Inferior parietal cortex (tissue), 1 donor: ENCODE measurements at regions not wholly inside any gene's neighbourhood (a gene's known extent, or its start where the extent isn't known, plus 50 kb on each side); places are given as distances from the start of the nearest gene placed in this dataset.
"Not testable (repeated sequence)": the region's sequence is repeated elsewhere in the genome, so short reads cannot be mapped to it uniquely, and the experiment has no call there.

Source experiments
- DNase-seq: peaks from one replicate; pipeline ENCODE4 v3.0.0-alpha.2; 2016; ENCODE audit errors: extremely low spot score

DNA sequence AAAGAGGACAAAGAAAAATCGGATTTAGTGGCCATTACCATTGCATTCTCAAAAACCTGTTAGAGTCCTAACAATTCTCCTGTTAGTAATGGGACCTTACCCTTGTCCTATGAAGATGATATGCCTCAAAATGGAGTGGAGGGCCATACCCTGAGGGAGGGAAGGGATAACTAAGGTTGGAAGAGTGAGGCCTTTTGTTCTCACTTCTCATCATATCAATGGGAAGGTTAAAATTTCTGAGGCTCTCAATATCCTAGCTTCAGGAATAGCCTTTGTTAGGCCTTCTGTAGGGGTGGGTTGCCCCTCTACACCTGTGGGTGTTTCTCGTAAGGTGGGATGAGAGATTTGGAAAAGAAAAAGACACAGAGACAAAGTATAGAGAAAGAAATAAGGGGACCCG, 109.4 kb upstream of the SGIP1 start:
- DNase-seq, result not testable (repeated sequence)

DNA sequence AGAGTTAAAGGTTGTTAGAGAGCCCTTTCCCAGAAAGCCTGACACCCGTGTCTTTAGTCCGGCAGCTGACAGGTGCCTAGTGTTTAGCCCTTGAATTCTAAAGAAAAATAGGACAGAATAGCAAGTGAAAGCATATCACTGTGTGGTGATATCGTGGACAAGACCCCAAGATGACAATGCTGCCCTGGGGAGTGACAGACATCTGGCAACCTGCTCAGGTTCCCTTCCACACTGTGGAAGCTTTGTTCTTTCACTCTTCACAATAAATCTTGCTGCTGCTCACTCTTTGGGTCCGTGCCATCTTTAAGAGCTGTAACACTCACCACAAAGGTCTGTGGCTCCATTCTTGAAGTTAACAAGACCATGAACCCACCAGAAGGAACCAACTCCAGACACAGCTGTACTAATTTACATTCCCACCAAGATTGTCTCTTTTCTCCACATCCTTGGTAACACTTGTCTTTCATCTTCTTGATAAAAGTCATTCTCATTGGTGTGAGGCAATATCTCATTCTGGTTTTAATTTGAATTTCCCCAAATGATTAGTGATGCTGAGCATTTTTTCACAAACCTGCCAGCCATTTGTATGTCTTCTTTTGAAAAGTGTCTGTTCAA, 107.6 kb upstream of the SGIP1 start:
- DNase-seq, result no peak

DNA sequence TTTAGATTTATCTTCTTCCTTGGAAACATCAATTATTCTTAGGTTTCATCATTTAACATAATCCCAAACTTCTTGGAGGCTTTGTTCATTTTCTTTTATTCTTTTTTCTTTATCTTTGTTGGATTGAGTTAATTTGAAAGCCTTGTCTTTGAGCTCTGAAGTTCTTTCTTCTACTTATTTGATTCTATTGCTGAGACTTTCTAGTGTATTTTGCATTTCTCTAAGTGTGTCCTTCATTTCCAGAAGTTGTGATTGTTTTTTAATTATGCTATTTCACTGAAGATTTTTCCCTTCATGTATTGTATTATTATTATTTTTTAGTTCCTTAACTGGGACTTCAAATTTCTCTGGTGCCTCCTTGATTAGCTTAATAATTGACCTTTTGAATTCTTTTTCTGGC, 103.1 kb upstream of the SGIP1 start:
- not testable (repeated sequence) for DNase-seq

DNA sequence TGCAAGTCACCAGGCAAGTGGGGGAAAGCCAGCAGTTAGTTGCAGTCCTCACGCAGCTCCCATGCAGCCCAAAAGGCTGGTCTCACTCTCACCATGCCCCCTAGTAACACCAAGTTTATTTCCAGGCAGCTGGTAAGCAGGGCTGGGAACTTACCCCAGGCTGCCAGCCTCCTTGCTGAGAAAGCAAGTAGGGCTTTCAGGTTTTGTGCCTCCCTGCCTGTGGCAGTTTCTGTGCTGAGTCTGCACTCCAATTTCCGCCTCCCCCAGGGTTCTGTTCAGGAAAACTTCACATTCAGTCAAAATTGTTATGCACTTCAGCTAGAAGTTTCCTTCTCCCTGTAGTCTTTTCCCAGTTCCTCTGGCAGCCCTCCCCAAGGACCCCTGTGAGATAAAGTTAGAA, 102.0 kb upstream of the SGIP1 start:
- no peak for DNase-seq

- no peak for DNase-seq
Measured at GRCh38 chr1:66433611-66434010, 100.3 kb upstream of the SGIP1 start.

GRCh38 chr1:66434096-66434495, 99.9 kb upstream of the SGIP1 start:
- DNase-seq, result no peak

DNA sequence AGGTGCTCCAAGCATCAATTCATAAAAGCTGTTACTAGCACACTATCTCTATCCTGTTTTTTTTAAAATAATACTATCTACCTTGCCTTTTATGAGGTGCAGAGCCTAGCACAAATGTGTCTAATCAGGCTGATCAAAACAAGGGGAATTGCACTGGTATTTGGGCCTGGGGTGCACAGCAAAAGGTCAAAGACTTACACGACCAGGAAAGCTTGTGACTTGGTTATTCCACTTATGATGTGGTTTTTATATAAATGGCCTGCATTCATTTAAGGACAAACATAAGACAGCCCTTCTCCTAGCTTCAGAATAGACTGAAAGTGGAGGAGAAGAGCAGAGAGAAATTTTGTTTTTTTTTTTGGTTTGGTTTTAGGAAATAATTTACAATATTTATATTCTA, 98.4 kb upstream of the SGIP1 start:
- DNase-seq, result no peak

DNA sequence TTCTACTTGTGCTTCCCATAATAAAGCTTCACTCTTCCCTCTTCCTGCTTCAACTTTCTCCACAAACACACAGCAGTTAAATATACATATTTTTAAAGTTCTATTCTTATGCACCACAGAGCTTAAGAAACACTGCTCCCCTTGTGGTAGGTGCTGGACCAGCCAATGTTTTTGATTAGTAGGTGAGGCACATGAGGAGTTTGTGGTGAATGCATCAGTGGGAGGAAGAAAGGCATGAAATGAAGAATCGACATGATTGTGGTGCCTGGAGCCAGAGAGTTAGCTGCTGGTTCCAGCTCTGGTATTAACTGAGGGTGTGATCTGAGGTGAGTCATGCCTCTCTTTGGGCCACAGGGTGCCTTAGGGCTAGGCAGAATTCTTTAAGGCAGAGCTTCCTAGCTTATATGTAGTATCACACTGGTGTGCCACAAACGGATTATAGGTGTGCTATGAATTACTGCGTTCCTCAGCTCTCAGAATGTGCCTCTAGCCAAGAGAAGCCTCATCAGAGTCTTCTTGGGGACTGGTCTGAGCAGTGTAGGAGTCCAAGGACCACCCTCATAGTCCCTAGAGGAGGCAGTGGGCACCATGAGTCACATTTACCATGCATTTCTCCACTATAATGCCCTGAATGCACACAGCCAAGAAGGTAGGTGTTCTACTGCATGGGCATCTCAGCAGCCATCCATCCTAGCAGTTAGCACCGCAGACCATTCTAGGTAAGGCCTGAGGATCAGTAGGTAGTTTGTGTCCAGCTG, 97.4 kb upstream of the SGIP1 start:
- no peak for DNase-seq

- DNase-seq, result no peak
Measured at GRCh38 chr1:66437136-66437401, 96.9 kb upstream of the SGIP1 start.

DNA sequence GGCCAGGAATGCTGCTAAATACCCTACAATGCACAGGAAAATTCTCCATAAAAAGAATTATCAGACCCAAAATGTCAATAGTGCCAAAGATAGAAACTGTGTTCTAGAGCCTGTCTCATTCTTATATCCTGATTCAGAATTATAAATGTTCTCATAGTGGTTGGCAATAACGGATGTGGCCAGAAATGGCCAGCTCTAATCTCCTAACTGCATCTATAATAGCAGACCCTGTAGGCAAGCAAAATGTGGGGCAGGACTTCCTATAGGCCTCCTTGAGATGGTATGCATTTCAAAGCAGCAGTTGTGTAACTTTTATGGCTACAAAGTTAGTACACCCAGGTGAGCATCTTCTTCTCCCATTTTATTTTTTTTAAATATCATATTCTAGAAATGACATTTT, 95.9 kb upstream of the SGIP1 start:
- DNase-seq, result no peak

GRCh38 chr1:66438501-66438900, 95.5 kb upstream of the SGIP1 start:
- no peak for DNase-seq

DNA sequence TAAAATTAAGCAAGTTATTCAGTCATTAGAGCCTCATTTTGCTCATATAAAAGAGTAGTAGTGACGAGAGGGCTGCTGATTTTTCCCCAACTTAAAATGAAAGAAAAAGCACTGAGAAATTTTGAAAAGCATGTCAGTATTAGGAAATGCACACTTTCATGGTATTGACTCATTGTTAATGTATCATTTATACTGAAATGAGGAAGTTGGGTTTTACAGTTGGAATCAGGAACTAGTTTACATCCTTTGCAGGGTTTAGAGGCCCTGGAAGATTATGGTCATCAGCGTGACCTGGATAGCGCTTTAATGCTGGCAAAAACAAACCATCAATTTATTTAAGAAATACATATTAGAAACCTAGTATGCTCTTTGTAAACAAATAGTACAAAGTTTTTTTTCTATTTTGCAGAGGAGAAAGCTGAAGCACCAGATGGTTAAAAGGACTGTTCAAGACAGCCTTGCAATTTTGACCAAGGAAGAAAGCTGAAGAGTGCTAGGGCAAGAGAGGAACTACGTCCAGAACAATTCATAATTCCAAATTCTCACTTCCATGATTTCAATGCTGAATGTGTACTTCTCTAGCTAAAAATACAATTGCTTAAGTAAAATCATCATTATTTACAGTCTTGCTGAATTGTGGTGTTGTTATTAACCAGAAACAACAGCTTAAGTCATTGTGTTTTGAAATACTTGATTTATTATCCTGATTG, 94.8 kb upstream of the SGIP1 start:
- no peak for DNase-seq

DNA sequence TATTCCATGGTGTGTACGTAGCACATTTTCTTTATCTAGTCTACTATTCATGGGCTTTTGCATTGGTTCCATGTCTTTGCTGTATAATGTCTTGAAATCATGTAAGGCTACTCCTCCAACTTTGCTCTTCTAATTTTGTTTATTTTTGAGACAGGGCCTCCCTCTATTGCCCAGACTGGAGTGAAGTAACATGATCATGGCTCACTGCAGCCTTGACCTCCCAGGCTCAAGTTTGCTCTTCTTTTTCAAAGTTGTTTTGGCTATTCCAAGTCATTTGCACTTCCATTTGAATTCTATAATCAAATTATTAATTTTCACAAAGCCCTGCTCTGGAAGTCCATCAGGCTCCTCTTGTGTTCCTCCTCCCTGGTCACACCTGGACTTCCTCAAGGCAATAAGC, 90.2 kb upstream of the SGIP1 start:
- no peak for DNase-seq

- DNase-seq, result no peak
Measured at GRCh38 chr1:66444438-66445265, 89.3 kb upstream of the SGIP1 start.

GRCh38 chr1:66445492-66446181, 88.3 kb upstream of the SGIP1 start:
- no peak for DNase-seq

DNA sequence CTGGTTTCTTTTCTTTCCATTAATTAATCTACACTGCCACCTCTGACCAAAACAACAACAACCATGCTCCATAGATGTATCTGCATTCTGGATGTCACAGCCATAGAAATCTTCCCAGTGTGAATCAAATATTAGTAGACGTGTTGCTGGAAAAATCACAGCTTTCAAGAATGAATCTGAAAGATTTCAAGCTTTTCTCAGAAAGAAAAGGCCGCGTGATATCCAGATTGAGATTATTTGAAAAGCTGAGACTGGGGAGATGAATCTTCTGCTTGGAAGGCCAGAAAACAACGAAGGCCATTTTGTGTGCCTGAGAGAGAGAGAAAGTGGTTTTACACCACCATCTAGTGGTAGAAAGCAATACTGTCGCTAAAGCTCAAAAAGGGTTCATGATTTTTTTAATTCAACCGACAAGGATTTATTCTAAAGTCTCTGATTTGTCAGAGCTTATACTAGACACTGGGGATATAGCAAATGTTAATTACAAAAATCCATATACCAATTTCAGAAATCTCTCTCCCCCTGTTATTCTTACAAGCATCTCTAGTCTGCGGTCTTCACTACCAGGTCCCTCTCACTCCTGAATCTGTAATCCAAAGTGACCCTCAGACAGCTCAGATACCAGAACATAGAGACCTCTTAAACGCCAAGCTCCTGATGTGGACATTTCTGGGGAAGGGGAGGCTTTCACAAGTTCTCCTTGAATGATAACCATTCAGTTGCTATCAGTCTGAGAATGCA, 87.5 kb upstream of the SGIP1 start:
- DNase-seq, result peak; percentile 92

GRCh38 chr1:66450043-66450514, 83.9 kb upstream of the SGIP1 start:
- no peak for DNase-seq

DNA sequence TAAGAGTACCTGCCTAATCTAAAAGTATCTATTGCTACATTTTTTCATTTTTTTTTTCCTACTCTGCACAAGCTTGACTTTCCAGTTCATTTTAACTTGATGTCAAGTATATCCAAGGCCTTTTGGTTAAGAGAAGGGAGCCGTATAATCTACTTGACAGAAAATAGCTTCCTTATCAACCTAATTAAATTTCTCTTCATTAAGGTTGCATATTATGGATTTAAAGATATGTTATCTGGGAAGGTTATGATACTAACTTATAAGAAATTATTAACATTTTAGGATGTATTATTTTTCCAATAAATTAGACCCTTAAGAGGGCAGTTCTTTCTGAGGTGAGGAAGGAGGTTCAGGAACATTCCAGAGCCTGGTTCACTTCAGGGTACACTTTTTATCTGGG, 83.1 kb upstream of the SGIP1 start:
- no peak for DNase-seq

GRCh38 chr1:66452162-66452561, 81.8 kb upstream of the SGIP1 start:
- DNase-seq, result no peak

DNA sequence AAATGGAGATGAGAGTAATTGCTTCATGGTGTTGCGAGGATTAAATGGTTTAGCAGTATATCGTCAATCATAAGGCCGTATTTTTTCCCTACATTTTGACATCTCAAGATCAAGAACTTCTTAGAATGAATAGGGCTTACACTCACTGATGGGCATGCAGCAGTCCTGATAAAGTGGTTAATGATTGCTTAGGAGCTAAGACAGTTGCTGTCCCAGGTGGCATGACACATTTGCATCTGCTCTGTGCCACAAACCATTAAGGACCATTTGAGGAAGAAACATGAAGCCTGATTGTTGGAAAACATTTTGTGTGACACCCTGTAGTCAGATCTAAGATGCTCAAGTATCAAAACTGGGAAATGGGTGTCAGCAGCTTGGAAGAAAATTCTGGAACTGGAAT, 81.0 kb upstream of the SGIP1 start:
- DNase-seq, result no peak

DNA sequence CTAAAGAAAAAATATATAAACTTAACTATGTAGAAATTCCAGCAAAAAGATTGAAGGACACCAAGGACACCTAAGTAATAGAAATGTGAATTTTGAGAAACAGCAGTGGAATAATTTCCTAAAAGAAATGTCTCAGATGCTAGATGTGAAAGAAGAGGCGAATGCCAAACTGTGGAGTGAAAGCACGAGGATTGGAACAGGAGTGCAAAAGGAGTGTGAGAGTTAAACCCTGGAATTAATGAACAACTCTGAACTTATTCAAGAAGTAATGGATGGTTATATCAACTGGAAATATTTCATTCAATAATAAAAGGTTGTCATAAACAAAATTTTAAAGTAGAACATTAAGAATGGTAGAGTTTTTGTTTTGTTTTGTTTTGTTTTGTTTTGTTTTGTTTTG, 78.5 kb upstream of the SGIP1 start:
- DNase-seq, result no peak
